Neural progenitor cell (in vitro differentiated cells): ENCODE measurements at regions not wholly inside any gene's neighbourhood (a gene's known extent, or its start where the extent isn't known, plus 50 kb on each side); places are given as distances from the start of the nearest gene placed in this dataset.

Source experiments
- EZH2 ChIP-seq: fragments of 200-600 bp; sonication (generic); IDR thresholded peaks from 2 replicates; pipeline ENCODE4 v1.6.1; 2017; ENCODE audit warnings: antibody characterized with exemption, mild to moderate bottlenecking, moderate library complexity
- EZH2phosphoT487 ChIP-seq: fragments of 200-600 bp; sonication (generic); IDR thresholded peaks from 2 replicates; pipeline ENCODE4 v1.6.1; 2017; ENCODE audit warnings: antibody characterized with exemption
- TF ChIP-seq, protein P1 (sequence below): fragments of 200-600 bp; sonication (generic); IDR thresholded peaks from 2 replicates; pipeline ENCODE4 v1.5.1; 2017; ENCODE audit warnings: antibody characterized with exemption, mild to moderate bottlenecking

DNA sequence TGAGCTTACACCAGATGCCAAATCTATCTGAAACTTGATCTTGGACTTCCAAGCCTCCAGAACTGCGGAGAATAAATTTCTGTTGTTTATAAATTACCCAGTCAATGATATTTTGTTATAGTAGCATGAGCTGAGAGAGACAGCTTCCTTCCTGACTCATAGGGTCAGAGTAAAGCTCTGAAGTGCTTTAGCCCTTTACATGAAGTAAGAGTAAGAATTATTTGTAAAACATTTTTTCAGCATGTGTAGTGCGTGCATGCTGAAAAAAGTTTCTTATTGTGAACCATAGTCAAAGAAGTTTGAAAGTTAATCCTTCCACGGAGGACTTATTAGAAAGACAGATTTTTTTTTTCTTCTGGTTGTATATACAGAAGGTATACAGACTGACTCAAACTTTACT lies 172.4 kb downstream of the DMRT2 start:
- TF ChIP-seq, protein P1, sequence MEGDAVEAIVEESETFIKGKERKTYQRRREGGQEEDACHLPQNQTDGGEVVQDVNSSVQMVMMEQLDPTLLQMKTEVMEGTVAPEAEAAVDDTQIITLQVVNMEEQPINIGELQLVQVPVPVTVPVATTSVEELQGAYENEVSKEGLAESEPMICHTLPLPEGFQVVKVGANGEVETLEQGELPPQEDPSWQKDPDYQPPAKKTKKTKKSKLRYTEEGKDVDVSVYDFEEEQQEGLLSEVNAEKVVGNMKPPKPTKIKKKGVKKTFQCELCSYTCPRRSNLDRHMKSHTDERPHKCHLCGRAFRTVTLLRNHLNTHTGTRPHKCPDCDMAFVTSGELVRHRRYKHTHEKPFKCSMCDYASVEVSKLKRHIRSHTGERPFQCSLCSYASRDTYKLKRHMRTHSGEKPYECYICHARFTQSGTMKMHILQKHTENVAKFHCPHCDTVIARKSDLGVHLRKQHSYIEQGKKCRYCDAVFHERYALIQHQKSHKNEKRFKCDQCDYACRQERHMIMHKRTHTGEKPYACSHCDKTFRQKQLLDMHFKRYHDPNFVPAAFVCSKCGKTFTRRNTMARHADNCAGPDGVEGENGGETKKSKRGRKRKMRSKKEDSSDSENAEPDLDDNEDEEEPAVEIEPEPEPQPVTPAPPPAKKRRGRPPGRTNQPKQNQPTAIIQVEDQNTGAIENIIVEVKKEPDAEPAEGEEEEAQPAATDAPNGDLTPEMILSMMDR, result no peak
- TF ChIP-seq EZH2 (no peak), EZH2phosphoT487 (no peak)
